GM21737 (cell line): ENCODE measurements at regions not wholly inside any gene's neighbourhood (a gene's known extent, or its start where the extent isn't known, plus 50 kb on each side); places are given as distances from the start of the nearest gene placed in this dataset.
"Not testable (repeated sequence)": the region's sequence is repeated elsewhere in the genome, so short reads cannot be mapped to it uniquely, and the experiment has no call there.

Source experiments
- ATAC-seq: cut with Tn5 transposase; IDR thresholded peaks from one replicate; pipeline ENCODE4 v1.9.1; 2021; ENCODE audit warnings: mild to moderate bottlenecking, moderate library complexity; ENCODE audit not compliant: unreplicated experiment

DNA sequence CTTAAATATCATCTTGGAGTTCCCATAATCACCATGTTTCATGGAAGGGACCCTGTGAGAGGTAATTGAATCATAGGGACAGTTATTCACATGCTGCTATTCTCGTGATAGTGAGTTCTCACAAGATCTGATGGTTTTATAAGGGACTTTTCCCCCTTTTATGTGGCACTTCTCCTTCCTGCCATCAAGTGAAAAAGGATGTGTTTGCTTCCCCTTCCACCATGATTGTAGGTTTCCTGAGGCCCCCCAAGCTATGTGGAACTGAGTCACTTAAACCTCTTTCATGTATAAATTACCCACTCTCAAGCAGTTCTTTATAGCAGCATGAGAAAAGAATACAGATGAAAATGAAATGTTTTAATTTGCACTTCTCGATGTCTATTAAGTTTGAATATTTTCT, 112.0 kb downstream of the ZNF648 start:
- ATAC-seq: no peak

DNA sequence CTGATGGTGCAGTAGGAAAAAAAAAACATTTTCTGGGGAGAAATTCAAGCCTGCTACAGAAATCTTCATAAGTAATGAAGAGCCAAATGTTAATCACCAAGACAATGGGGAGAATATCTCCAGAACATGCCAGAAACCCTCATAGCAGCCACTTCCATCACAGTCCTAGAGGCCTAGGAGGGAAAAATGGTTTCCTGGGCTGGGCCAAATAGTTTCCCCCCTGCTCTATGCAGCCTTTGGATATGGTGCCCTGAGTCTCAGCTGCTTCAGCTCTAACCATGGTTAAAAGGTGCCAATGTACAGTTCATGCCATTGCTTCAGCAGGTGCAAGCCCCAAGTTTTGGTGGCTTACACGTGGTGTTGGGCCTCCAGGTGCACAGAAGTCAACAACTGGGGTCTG, 113.1 kb downstream of the ZNF648 start:
- ATAC-seq: no peak

DNA sequence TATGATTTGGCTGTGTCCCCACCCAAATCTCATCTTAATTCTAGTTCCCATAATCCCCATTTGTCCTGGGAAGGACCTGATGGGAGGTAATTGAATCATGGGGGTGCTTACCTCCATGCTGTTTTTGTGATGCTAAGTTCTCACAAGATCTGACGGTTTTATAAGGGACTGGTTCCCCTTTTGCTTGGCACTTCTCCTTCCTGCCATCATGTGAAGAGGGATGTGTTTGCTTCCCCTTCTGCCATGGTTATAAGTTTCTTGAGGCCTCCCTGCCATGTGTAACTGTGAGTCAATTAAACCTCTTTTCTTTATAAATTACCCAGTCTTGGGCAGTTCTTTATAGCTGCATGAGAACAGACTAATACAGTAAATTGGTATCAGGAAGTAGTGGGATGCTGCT, 114.1 kb downstream of the ZNF648 start:
- no peak for ATAC-seq

DNA sequence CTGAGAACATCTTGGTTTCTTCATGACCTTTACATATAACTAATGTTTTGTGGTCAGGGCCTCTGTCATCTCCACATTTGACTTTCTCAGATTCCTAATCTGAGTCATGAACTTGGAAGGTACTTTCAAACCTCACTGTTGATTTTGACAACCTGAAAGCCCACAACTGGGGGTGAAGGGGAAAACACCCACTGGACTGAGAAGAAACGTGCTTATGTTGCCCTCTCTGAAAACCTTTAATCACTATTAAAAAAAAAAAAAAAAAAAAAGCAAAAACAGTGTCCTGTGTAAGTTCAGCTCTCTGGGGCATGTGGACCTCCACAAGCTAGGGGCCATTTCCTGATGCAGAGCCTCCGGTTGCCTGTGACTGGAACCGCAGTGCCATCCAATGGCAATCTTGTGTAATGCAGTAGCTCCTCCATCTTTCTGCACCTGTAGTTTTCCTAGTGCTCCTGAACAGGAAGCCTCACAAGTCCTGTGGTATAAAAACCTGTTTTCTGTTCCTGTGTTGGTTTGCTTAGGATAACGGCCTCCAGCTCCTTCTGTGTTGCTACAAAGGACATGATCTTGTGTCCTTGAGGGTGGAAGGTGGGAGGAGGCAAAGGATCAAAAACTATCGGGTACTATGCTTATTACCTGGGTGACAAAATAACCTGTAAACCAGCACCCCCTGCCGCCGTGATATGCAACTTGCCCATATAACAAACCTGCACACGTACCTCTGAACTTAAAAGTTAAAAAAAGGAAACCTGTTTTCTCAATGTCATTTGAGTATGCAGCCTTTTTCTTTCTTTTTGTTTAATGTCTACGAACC, 124.5 kb downstream of the ZNF648 start:
- peak; percentile 89 for ATAC-seq

DNA sequence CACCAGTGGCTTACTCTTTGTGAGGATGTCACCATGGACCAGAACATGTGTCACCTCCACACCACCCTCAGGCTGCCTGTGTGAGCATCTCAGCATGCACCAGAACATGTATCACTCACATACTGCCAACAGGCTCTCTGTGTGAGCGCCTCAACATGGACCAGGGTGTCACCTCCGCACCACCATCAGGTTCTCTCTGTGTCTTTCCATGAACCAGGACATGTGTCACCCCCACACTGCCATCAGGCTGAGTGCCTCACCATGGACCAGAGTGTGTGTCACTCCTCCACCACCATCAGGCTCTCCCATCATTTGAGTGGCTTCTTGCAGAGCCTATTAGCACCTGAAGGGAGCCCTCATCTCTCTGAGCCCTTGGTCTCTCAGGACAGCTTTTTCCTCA, 125.2 kb downstream of the ZNF648 start:
- ATAC-seq: no peak

DNA sequence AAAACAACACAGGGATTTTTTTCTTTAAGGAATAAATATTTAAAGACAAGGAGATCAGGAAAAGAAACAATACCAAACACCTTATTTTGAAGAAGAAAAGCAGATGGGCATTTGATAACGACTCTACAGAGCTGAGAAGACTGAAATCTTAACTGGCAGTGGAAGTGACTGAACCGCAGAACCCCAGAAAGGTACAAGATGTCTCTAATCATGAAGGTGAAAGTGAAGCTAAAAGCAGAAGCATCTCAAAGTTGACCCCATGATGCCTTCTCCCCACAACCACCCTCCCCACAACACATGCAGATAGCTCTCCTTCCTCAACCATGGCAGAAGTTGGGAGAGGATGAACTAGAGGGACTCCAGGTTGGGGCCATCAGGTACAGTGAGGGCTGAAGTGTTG, 129.6 kb downstream of the ZNF648 start:
- no peak for ATAC-seq

DNA sequence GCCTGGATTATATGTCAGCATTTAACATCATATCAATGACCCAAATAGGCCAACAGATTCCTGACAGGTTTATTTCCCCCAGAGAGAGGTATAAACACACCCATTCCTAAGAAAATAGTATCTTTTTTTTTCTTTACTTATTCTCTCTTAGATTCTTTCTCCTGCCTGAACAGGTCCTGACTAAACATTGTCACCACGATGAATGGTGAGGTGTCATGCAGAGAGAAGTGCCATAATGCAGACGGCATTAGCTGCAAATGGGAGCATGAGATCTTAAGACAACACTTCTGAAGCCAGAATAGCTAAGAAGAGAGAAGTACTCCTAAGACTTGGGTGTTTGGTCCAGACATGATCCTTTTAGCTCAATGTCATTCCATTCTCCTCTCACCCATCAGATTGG, 131.3 kb downstream of the ZNF648 start:
- no peak for ATAC-seq

DNA sequence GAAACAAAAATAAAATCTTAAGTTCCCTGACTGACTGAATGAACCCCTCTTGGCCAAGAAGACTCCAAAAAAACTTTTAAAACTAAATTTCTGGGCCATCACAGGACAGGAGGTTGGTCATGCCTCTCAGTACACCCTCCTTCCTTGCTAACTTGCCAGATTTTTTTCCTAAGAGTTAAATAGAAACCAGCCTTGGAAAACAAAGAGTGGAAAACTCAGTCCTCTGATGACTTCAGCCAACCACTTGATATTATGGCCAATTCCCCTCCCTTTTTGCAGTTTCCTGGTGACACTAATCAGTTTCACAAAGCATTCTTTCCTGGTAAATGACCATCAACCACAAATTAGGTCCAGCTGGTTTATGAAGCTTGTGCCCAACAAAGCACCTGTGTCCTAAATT, 134.8 kb downstream of the ZNF648 start:
- ATAC-seq: no peak

DNA sequence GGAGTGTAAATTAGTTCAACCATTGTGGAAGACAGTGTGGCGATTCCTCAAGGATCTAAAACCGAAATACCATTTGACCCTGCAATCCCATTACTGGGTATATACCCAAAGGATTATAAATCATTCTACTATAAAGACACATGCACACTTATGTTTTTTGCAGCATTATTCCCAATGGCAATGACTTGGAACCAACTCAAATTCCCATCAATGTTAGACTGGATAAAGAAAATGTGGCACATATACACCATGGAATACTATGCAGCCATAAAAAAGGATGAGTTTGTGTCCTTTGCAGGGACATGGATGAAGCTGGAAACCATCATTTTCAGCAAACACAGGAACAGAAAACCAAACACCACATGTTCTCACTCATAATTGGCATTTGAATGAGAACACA, 137.5 kb downstream of the ZNF648 start:
- ATAC-seq: not testable (repeated sequence)

DNA sequence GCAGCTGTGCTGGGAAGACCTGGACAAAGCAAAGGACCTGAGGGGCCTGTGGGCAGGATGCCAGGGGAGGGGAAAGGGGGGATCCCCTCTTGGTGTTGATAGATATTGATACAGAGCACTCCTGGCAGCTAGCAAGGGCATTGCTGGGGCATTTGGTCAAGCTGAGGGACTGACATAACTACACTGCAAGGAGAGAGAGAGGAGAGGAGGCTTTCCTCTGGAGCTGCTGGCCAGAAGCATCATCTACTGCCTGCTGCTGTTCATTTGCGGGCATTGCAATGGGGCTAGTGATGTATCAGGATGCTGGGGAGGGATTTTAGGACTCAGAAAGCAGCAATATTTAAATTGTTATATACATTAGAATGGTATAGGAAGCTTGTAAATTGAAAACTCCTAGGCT, 142.0 kb downstream of the ZNF648 start:
- ATAC-seq: no peak

DNA sequence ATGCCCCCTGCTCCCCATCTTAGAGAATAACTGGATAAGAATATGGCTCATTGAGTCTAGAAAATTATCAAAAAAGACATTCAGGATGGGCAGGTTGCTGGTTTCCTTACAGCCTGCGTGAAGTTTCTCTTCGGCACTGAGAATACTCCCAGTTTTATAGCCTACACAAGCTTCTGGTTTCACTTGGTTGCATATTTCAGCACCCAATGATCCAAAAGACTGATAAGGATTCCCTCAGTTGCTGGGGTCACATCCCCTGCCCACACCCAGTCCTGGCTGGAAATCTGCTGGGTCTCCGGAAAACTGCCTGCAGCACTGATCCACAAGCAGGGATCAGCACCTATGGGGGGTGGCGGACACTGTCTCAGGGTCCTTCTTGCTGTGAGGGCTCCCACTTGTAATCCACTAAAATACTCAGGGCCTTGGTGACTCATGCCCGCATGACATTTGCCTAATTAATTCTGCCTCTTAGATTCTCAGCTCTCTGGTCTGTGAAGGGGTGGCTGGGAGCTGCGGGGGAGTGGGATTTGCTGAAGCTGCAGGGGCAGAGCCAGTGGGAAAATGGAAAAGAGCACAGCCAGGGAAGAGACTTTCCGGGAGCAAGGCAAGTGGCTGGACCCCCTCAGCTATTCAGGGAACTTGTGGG, 142.5 kb downstream of the ZNF648 start:
- ATAC-seq: no peak

DNA sequence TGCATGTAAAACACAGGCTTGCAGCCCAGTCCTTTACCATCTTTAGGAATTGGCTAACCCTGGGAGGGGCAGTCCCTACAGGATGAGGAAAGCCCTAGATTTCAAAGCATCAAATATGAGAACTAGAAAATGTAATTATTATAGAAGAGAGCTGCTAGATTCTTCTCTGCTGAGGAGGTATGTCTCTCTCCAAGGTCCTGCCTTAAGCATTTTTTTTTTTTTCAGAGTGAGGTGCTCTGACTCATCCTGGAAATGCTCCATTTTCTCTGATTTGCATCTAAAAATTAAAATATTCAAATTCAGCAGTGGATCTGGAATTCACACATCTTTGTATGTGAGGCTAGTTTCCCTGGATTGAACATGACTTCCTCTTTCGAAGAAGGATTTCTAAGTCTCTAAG, 149.8 kb downstream of the ZNF648 start:
- no peak for ATAC-seq

DNA sequence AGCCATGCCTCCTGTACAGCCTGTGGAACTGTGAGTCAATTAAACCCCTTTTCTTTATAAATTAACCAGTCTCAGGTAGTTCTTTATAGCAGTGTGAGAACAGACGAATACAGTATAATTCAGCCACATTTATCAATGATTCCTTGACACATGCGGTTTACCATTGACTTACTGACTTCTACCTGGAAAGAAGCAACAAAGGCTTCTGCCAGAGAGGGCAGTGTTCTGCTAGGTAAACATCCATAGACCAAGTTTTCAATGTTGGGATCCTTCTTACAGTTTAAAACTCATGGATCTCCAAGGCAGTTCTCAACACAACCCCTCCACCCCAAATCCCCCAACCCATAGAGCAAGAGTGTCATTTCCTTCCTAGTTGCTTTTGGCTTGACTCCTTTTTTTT, 150.6 kb downstream of the ZNF648 start:
- ATAC-seq: no peak

DNA sequence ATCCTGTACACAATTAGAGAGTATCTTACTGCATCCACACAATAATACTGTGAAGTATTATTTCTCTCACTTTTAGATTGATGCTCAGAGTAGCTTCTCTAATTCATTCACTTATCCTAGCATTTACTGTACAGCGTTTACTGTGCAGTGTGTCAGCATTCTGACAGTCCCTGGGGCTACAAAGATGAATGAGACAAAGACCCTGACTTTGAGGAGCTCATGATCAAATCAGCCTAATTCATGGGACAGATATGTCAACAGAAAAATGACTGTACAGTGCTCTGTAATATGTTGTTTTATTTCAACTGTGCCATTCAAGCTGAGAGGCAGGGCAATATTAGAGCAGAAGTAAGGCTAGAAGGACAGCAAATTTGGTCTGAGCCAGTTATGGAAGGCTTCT, 152.5 kb downstream of the ZNF648 start:
- ATAC-seq: no peak

DNA sequence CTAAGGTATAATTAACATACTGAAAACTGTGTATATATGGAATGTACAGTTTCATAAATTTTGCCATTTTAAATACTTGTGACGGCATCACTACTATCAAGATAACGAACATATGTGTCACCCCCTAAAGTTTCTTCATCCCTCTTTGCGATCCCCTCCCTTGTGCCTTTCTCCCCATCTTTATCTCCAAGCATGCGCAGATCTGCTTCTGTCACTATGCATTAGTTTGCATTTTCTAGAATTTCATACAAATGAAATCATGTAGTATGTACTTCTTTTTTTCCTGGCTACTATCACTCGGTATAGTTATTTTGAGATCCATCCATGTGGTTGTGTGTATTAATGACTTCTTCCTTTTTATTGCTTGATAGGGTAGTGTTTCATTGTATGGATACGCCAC, 154.9 kb downstream of the ZNF648 start:
- no peak for ATAC-seq

DNA sequence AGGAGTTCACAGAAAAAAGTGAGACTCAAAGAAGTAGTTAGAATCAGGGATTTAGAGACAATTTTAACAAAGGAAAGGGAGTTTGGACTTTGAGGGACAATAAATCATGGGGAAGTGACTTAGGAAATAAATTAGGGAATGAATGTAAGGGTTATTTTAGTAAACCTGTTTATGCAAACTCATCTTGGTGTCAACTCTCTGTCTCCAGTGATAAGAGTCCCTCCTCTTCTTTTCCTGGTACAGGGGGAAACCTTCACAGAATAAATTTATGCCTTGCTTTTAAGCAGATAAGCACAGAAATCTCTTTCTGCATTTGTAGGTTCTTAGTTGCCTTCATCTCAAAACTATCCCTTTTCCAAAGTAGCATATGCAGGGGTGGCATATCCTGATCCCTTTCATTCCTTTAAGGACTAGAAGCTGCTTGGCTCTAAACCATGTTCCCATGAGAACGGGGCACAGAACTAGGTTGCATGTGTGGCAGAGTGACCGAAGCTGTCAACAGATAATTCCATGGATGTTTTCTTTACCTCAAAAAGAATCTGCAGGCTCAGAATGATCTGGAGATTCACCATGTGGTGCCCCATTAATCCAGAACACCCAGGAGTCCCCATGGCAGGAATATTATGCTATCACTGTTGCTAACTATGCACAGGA, 155.4 kb downstream of the ZNF648 start:
- ATAC-seq: no peak

DNA sequence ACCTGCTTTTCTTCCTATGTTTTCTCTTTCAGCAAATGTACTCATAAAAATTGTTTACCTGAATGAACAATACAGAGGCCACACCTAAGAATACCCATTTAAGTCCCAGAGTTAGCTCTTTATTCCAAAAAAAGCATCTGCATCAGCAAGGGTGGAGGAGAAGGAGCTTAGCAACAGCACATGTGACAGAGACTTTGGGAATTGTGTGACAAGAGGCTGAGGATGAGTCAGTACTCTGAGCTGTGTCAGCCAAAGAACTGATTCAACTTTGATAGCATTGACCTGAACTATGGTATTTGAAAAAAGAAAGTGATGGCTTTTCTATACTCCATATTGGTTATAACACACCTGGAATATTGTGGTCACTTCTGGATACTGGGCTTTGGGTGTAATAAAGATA, 162.7 kb downstream of the ZNF648 start:
- no peak for ATAC-seq

DNA sequence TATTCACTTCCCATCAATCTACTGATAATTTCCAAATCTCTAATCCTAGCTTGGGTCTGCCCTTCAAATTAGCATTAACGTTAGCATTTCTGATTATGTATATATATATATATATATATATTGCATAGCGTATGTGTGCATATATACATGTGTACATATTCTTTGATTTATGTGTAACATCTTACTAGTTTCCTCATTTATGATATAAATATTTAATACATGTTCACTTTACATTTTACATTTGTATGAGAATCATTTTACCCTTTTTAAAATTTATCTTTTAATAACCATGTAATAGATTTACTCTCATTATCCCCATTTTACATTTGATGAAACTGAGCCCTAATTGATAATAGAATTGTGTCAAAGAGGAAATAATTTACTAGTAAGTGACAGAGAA, 164.7 kb downstream of the ZNF648 start:
- ATAC-seq: no peak

DNA sequence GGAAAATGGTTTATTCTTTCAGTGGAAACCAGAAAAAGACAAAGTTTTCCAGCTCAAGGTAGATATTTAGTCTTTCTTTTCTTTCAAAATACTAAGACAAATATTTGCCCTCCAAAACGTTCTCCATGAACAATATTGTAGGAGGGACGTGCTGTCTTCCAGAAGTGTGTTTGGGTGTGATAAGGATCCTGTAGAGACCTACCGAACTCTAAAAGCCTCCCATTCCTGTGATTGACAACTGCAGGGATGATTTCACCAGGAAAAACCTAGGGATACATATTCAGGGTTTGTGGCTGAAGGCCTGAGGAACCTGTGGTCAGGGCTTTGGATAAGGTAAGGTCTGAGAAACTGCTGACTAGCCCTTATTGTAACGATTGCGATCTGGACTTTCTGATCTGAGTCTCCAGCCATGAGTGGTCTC, 167.1 kb downstream of the ZNF648 start:
- no peak for ATAC-seq

DNA sequence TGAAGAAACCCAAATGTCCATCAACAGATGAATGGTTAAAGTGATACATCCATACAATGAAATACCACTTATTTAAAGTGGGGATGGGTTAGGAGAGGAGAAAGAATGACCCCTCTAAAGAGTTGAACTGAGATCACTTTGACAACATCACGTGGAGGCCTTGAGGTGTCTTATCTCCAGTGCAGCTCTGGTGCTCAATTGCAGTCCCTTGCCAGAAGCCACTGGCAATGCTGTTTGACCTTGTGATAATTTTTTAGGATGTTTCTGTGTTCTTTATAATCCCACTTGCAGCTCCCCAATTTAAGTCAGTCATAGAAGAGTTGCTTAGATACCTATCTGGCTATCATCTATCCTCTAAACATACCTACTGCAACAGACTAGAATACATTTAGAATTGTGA, 167.6 kb downstream of the ZNF648 start:
- no peak for ATAC-seq

DNA sequence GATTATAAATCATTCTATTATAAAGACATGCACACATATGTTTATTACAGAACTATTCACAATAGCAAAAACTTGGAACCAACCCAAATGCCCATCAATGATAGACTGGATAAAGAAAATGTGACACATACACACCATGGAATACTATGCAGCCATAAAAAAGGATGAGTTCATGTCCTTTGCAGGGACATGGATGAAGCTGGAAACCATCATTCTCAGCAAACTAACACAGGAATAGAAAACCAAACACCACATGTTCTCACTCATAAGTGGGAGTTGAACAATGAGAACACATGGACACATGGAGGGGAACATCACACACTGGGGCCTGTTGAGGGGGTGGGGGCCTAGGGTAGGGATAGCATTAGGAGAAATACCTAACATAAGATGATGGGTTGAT, 168.4 kb downstream of the ZNF648 start:
- ATAC-seq: not testable (repeated sequence)

DNA sequence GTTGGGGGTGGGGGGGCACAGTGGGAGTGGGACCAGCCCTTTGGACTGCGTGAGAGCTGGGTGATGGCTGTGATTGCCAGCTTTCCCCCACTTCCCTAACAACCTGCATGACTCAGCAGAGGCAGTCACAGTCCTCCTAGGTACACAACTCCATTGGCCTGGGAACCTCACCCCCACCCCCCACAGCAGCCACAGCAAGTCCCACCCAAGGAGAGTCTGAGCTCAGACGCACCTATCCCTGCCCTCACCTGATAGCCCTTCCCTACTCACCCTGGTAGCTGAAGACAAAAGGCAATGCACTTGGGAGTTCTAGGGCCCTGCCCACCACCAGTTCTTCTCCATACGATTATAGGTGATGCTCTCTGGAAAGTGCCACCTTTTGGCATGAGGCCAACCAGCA, 188.9 kb downstream of the ZNF648 start:
- ATAC-seq: no peak
